NB4 (cell line): ENCODE measurements at regions not wholly inside any gene's neighbourhood (a gene's known extent, or its start where the extent isn't known, plus 50 kb on each side); places are given as distances from the start of the nearest gene placed in this dataset.

ENCODE experiments used
- CTCF ChIP-seq: IDR thresholded peaks from one replicate; pipeline ENCODE4 v1.5.1; 2012; ENCODE audit warnings: low read depth, low read length
- TF ChIP-seq, protein P1 (sequence below): IDR thresholded peaks from 2 replicates; pipeline ENCODE4 v1.6.1; 2011; ENCODE audit warnings: low read depth, low read length

DNA sequence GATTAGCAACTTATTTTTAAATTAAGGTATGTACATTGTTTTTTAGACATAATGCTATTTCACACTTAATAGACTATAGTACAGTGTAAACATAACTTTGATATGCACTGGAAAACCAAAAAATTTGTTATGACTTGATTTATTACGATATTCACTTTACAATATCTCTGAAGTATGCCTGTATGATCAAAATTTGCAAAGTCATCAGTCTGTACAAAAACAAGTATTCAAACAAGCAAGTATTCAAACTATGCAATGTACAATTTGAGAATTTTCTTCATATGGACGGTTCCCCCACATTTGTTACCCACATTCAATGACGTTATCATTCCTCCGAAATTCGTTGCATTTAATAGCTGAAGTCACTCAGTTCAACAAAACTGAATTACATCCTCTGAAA is 147.9 kb downstream of the AVL9 start:
- TF ChIP-seq CTCF = no peak
- TF ChIP-seq, protein P1, sequence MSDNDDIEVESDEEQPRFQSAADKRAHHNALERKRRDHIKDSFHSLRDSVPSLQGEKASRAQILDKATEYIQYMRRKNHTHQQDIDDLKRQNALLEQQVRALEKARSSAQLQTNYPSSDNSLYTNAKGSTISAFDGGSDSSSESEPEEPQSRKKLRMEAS = no peak
